HEK293 (cell line): ENCODE measurements at regions not wholly inside any gene's neighbourhood (a gene's known extent, or its start where the extent isn't known, plus 50 kb on each side); places are given as distances from the start of the nearest gene placed in this dataset.
A peak's percentile ranks its signal among the peaks of the same experiment; 100 is the strongest.

Source experiments
- CTCF ChIA-PET: fragments of 350-600 bp; formaldehyde crosslinking; extraction: SDS; loops from one replicate; lab custom pipeline; 2021; ENCODE audit warnings: antibody characterized with exemption; lab: Yijun Ruan, JAX
- POLR2A ChIA-PET: fragments of 300-600 bp; formaldehyde crosslinking; extraction: SDS; loops from one replicate; lab custom pipeline; 2020; ENCODE audit warnings: antibody characterized with exemption, inconsistent platforms; lab: Yijun Ruan, JAX
- H3K27ac ChIP-seq: fragments of 200-500 bp; sonication (Bioruptor generic); 2 replicates; pipeline ENCODE4 v1.5.1; 2014; ENCODE audit warnings: low read depth, low read length, control low read depth, inconsistent platforms; ENCODE audit errors: extremely low read depth
- H3K36me3 ChIP-seq, 2 experiments: fragments of 200-500 bp in 1 of 2; sonication (Bioruptor generic) in 1 of 2; 1 replicate in 1 of 2; 2 replicates in 1 of 2; pipeline ENCODE4 v1.5.1; 2014 to 2017; ENCODE audit warnings: inconsistent platforms in 2 of 2, low read length in 2 of 2; ENCODE audit not compliant: control insufficient read depth in 2 of 2, insufficient read depth in 1 of 2
- H3K4me1 ChIP-seq: fragments of 200-500 bp; sonication (Bioruptor generic); 2 replicates; pipeline ENCODE4 v1.5.1; 2014; ENCODE audit warnings: mild to moderate bottlenecking, low read length, inconsistent platforms; ENCODE audit not compliant: control insufficient read depth, insufficient read depth
- H3K4me3 ChIP-seq: 2 replicates; pipeline ENCODE4 v1.5.1; 2011; ENCODE audit warnings: low read depth, mild to moderate bottlenecking, control low read depth, low read length, moderate library complexity
- H3K9me3 ChIP-seq: fragments of 200-500 bp; sonication (Bioruptor generic); 2 replicates; pipeline ENCODE4 v1.5.1; 2014; ENCODE audit warnings: low read depth, low read length, inconsistent platforms; ENCODE audit not compliant: control insufficient read depth, insufficient read depth
- HOXD13 ChIP-seq: sonication (generic); formaldehyde crosslinking; IDR thresholded peaks from 2 replicates; pipeline ENCODE4 v1.8.0; 2022; ENCODE audit warnings: missing genetic modification reagents, borderline replicate concordance
- KLF9 ChIP-seq: fragments of 450-650 bp; formaldehyde crosslinking; IDR thresholded peaks from 2 replicates; pipeline ENCODE4 v1.5.1; 2016; ENCODE audit warnings: missing biosample characterization, missing genetic modification characterization, low read depth
- MZF1 ChIP-seq: fragments of 450-650 bp; formaldehyde crosslinking; IDR thresholded peaks from 2 replicates; pipeline ENCODE4 v1.5.1; 2017; ENCODE audit warnings: missing biosample characterization, missing genetic modification characterization, borderline replicate concordance
- PBX3 ChIP-seq: sonication (generic); formaldehyde crosslinking; IDR thresholded peaks from 2 replicates; pipeline ENCODE4 v1.8.1; 2022; ENCODE audit warnings: mild to moderate bottlenecking, moderate library complexity, missing genetic modification reagents
- SCRT1 ChIP-seq: fragments of 450-650 bp; formaldehyde crosslinking; IDR thresholded peaks from 2 replicates; pipeline ENCODE4 v1.5.1; 2016; ENCODE audit warnings: missing biosample characterization, missing genetic modification characterization, borderline replicate concordance
- SCRT2 ChIP-seq: fragments of 450-650 bp; formaldehyde crosslinking; IDR thresholded peaks from 2 replicates; pipeline ENCODE4 v1.5.1; 2016; ENCODE audit warnings: missing biosample characterization, missing genetic modification characterization
- SP2 ChIP-seq: fragments of 450-650 bp; formaldehyde crosslinking; IDR thresholded peaks from 2 replicates; pipeline ENCODE4 v1.5.1; 2016; ENCODE audit warnings: missing biosample characterization, missing genetic modification characterization
- WT1 ChIP-seq: fragments of 450-650 bp; formaldehyde crosslinking; IDR thresholded peaks from 2 replicates; pipeline ENCODE4 v1.5.1; 2016; ENCODE audit warnings: missing biosample characterization, missing genetic modification characterization
- ZBTB1 ChIP-seq: fragments of 450-650 bp; formaldehyde crosslinking; IDR thresholded peaks from 2 replicates; pipeline ENCODE4 v1.5.1; 2016; ENCODE audit warnings: missing biosample characterization, missing genetic modification characterization
- ZNF114 ChIP-seq: fragments of 450-650 bp; formaldehyde crosslinking; IDR thresholded peaks from 2 replicates; pipeline ENCODE4 v1.5.0; 2017; ENCODE audit warnings: missing biosample characterization, missing genetic modification characterization
- ZNF169 ChIP-seq: fragments of 450-650 bp; formaldehyde crosslinking; IDR thresholded peaks from 2 replicates; pipeline ENCODE4 v1.5.1; 2016; ENCODE audit warnings: missing biosample characterization, missing genetic modification characterization
- ZNF174 ChIP-seq: fragments of 450-650 bp; formaldehyde crosslinking; IDR thresholded peaks from 2 replicates; pipeline ENCODE4 v1.5.0; 2017; ENCODE audit warnings: missing biosample characterization, mild to moderate bottlenecking, missing genetic modification characterization
- ZNF24 ChIP-seq: fragments of 450-650 bp; formaldehyde crosslinking; IDR thresholded peaks from 2 replicates; pipeline ENCODE4 v1.5.1; 2016; ENCODE audit warnings: missing biosample characterization, missing genetic modification characterization
- ZNF510 ChIP-seq: fragments of 450-650 bp; formaldehyde crosslinking; IDR thresholded peaks from 2 replicates; pipeline ENCODE4 v1.5.1; 2018; ENCODE audit warnings: mild to moderate bottlenecking, missing genetic modification characterization, missing biosample characterization; ENCODE audit not compliant: insufficient replicate concordance
- ZNF610 ChIP-seq: fragments of 450-650 bp; formaldehyde crosslinking; IDR thresholded peaks from 2 replicates; pipeline ENCODE4 v1.5.1; 2016; ENCODE audit warnings: missing biosample characterization, missing genetic modification characterization, borderline replicate concordance
- ZNF623 ChIP-seq: fragments of 450-650 bp; formaldehyde crosslinking; IDR thresholded peaks from 2 replicates; pipeline ENCODE4 v1.5.1; 2016; ENCODE audit warnings: missing biosample characterization, missing genetic modification characterization
- ZNF664 ChIP-seq: fragments of 450-650 bp; formaldehyde crosslinking; IDR thresholded peaks from 2 replicates; pipeline ENCODE4 v1.5.1; 2016; ENCODE audit warnings: missing biosample characterization, missing genetic modification characterization
- ZNF792 ChIP-seq: fragments of 450-650 bp; formaldehyde crosslinking; IDR thresholded peaks from 2 replicates; pipeline ENCODE4 v1.5.1; 2016; ENCODE audit warnings: missing biosample characterization, missing genetic modification characterization
- TF ChIP-seq, protein P1 (sequence below): fragments of 450-650 bp; formaldehyde crosslinking; IDR thresholded peaks from 2 replicates; pipeline ENCODE4 v1.5.1; 2016; ENCODE audit warnings: missing biosample characterization, missing genetic modification characterization
- TF ChIP-seq, protein P2 (sequence below): fragments of 450-650 bp; formaldehyde crosslinking; IDR thresholded peaks from 2 replicates; pipeline ENCODE4; 2016; ENCODE audit warnings: missing biosample characterization, missing genetic modification characterization
- TF ChIP-seq, protein P3 (sequence below): fragments of 450-650 bp; formaldehyde crosslinking; IDR thresholded peaks from 2 replicates; pipeline ENCODE4 v1.5.1; 2016; ENCODE audit warnings: missing biosample characterization, missing genetic modification characterization
- TF ChIP-seq, protein P4 (sequence below): fragments of 450-650 bp; formaldehyde crosslinking; IDR thresholded peaks from 2 replicates; pipeline ENCODE4 v1.5.1; 2016; ENCODE audit warnings: missing biosample characterization, missing genetic modification characterization
- TF ChIP-seq, protein P5 (sequence below): fragments of 450-650 bp; formaldehyde crosslinking; IDR thresholded peaks from 2 replicates; pipeline ENCODE4 v1.5.1; 2017; ENCODE audit warnings: missing biosample characterization, missing genetic modification characterization

- TF ChIP-seq, protein P1, sequence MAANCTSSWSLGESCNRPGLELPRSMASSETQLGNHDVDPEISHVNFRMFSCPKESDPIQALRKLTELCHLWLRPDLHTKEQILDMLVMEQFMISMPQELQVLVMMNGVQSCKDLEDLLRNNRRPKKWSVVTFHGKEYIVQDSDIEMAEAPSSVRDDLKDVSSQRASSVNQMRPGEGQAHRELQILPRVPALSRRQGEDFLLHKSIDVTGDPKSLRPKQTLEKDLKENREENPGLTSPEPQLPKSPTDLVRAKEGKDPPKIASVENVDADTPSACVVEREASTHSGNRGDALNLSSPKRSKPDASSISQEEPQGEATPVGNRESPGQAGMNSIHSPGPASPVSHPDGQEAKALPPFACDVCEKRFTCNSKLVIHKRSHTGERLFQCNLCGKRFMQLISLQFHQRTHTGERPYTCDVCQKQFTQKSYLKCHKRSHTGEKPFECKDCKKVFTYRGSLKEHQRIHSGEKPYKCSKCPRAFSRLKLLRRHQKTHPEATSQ (tag by site-specific recombination): no peak
- TF ChIP-seq, protein P2, sequence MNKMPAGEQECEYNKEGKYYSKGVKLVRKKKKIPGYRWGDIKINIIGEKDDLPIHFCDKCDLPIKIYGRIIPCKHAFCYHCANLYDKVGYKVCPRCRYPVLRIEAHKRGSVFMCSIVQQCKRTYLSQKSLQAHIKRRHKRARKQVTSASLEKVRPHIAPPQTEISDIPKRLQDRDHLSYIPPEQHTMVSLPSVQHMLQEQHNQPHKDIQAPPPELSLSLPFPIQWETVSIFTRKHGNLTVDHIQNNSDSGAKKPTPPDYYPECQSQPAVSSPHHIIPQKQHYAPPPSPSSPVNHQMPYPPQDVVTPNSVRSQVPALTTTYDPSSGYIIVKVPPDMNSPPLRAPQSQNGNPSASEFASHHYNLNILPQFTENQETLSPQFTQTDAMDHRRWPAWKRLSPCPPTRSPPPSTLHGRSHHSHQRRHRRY (tag by site-specific recombination): no peak
- TF ChIP-seq MZF1 (tag by site-specific recombination): no peak
These were observed 587.2 kb downstream of the BUD13 start (continued) for GRCh38 chr11:116185551-116185950.

GRCh38 chr11:116184763-116185162 is 588.0 kb downstream of the BUD13 start:
- ChIA-PET CTCF (interaction anchor here (0.6 to 1.3 kb wide), 4 partner anchors 32 to 195 kb away, joined by 3 read pairs; no protein-coding TSS in a partner anchor), POLR2A (no interaction called here)
- no peaks in the 10 kb centered on the region for H3K36me3 ChIP-seq

DNA sequence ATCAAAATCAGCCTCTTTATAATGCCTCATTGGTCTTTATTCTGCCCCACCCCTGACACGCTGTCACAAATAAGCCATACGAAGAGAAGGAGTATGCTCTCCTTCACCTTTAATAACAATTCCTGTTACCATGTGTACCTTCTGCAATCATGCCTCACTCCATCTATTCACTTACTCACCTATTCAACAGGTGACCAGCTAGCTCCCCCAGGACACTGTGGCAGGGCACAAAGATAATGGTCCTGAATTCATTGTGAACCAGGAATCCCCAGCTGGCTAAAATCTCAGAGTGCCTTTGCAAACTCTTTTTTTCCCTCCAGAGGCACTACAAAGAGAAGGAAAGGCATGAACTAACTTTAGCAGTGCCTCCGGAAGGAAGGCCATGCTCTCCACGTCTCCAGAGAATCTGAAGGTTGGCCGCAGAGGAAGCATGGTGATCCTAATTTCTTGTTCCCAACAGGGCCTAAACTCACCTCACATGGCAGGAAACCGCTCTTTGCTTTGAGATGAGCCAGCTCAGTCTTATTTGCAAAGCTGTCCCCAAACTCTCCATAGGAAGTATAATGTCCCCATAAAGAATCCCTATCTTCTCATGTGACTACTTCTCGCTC is 590.3 kb downstream of the BUD13 start:
- CTCF ChIA-PET: interaction anchor here (1.6 kb wide), 1 partner anchor 33 kb away, joined by 6 read pairs; no protein-coding TSS in a partner anchor
- Histone ChIP-seq H3K4me1 (no peaks in the 10 kb centered on the region), H3K36me3 (no peaks in the 10 kb centered on the region), H3K27ac (no peak overlapping the region), H3K9me3 (no peaks in the 10 kb centered on the region), H3K4me3 (no peak overlapping the region)
- POLR2A ChIA-PET: no interaction called here
- TF ChIP-seq HOXD13 (CRISPR knock-in tag): no peak
- no peak for TF ChIP-seq ZNF24 (tag by site-specific recombination)
- TF ChIP-seq SCRT2 (tag by site-specific recombination): peak; percentile 73
- no peak for TF ChIP-seq ZNF664 (tag by site-specific recombination)
- TF ChIP-seq MZF1 (tag by site-specific recombination): no peak
- TF ChIP-seq, protein P3, sequence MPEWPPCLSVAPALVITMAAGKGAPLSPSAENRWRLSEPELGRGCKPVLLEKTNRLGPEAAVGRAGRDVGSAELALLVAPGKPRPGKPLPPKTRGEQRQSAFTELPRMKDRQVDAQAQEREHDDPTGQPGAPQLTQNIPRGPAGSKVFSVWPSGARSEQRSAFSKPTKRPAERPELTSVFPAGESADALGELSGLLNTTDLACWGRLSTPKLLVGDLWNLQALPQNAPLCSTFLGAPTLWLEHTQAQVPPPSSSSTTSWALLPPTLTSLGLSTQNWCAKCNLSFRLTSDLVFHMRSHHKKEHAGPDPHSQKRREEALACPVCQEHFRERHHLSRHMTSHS: no peak
- TF ChIP-seq ZNF610: no peak
- TF ChIP-seq ZNF114: no peak
- no peak for TF ChIP-seq ZNF623 (tag by site-specific recombination)
- no peak for TF ChIP-seq ZBTB1 (tag by site-specific recombination)
- no peak for TF ChIP-seq SP2 (tag by site-specific recombination)
- TF ChIP-seq, protein P4, sequence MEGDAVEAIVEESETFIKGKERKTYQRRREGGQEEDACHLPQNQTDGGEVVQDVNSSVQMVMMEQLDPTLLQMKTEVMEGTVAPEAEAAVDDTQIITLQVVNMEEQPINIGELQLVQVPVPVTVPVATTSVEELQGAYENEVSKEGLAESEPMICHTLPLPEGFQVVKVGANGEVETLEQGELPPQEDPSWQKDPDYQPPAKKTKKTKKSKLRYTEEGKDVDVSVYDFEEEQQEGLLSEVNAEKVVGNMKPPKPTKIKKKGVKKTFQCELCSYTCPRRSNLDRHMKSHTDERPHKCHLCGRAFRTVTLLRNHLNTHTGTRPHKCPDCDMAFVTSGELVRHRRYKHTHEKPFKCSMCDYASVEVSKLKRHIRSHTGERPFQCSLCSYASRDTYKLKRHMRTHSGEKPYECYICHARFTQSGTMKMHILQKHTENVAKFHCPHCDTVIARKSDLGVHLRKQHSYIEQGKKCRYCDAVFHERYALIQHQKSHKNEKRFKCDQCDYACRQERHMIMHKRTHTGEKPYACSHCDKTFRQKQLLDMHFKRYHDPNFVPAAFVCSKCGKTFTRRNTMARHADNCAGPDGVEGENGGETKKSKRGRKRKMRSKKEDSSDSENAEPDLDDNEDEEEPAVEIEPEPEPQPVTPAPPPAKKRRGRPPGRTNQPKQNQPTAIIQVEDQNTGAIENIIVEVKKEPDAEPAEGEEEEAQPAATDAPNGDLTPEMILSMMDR (tag by site-specific recombination): no peak
- no peak for TF ChIP-seq ZNF510 (tag by site-specific recombination)
- TF ChIP-seq ZNF174 (tag by site-specific recombination): no peak
- peak; percentile 52; the same call in 1 of the 2 replicates for TF ChIP-seq SCRT1 (tag by site-specific recombination)

More at GRCh38 chr11:116184763-116185162, 588.0 kb downstream of the BUD13 start:
- TF ChIP-seq ZNF169 (tag by site-specific recombination) (no peak), ZNF792 (tag by site-specific recombination) (no peak), WT1 (tag by site-specific recombination) (no peak), PBX3 (no peak), KLF9 (tag by site-specific recombination) (no peak)
- TF ChIP-seq, protein P5, sequence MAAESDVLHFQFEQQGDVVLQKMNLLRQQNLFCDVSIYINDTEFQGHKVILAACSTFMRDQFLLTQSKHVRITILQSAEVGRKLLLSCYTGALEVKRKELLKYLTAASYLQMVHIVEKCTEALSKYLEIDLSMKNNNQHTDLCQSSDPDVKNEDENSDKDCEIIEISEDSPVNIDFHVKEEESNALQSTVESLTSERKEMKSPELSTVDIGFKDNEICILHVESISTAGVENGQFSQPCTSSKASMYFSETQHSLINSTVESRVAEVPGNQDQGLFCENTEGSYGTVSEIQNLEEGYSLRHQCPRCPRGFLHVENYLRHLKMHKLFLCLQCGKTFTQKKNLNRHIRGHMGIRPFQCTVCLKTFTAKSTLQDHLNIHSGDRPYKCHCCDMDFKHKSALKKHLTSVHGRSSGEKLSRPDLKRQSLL (tag by site-specific recombination): no peak
- TF ChIP-seq, all 188 proteins: peak for 0
- no peak overlapping the region for H3K4me3 ChIP-seq
- H3K4me1 ChIP-seq: no peaks in the 10 kb centered on the region
- no peak overlapping the region for H3K27ac ChIP-seq
- H3K9me3 ChIP-seq: no peaks in the 10 kb centered on the region
